Lower lobe of right lung (tissue), 2 donors: ENCODE measurements at regions not wholly inside any gene's neighbourhood (a gene's known extent, or its start where the extent isn't known, plus 50 kb on each side); places are given as distances from the start of the nearest gene placed in this dataset.

ENCODE experiments used
- ATAC-seq, 2 donors: fragments of 200-7000 bp; cut with Tn5 transposase; one replicate each; pipeline ENCODE4 v1.9.1; 2020 to 2022; ENCODE audit warnings: mild to moderate bottlenecking in 2 of 2, moderate library complexity in 2 of 2
- DNase-seq: peaks from one replicate; pipeline ENCODE4 v3.0.0-alpha.2; 2020
- H3K27ac ChIP-seq: fragments of 200-600 bp; one replicate; pipeline ENCODE4 v1.8.0; 2022
- H3K27me3 ChIP-seq: fragments of 200-600 bp; one replicate; pipeline ENCODE4 v1.8.0; 2022; ENCODE audit warnings: low read depth
- H3K36me3 ChIP-seq: fragments of 200-600 bp; one replicate; pipeline ENCODE4 v1.8.0; 2022; ENCODE audit warnings: mild to moderate bottlenecking
- H3K4me1 ChIP-seq: fragments of 200-600 bp; one replicate; pipeline ENCODE4 v1.8.0; 2022
- H3K4me3 ChIP-seq: fragments of 200-600 bp; one replicate; pipeline ENCODE4 v1.8.0; 2022; ENCODE audit warnings: mild to moderate bottlenecking
- H3K9me3 ChIP-seq: fragments of 200-600 bp; one replicate; pipeline ENCODE4 v1.8.0; 2022
- CTCF ChIP-seq: fragments of 200-600 bp; IDR thresholded peaks from one replicate; pipeline ENCODE4 v1.8.0; 2022; ENCODE audit warnings: antibody characterized with exemption, mild to moderate bottlenecking
- intact Hi-C: fragments of 100-400 bp; cut with DNase I; formaldehyde crosslinking; loops from one replicate; pipeline ENCODE4 v1.11.0; 2022
- donor health status: DM: no; HTN: yes; CAD: no; lungs with severe emphysema.

GRCh38 chr5:135227064-135228022 is 171.7 kb downstream of the MACROH2A1 start:
- H3K27me3 ChIP-seq: no peaks in the 10 kb centered on the region
- peaks cover 13% of the 10 kb centered on the region for H3K4me1 ChIP-seq
- H3K36me3 ChIP-seq: no peaks in the 10 kb centered on the region
- no peaks in the 10 kb centered on the region for H3K9me3 ChIP-seq
- intact Hi-C loops: no loop called here
- DNase-seq: no peak
- no peak overlapping the region for H3K4me3 ChIP-seq
- H3K27ac ChIP-seq: no peak overlapping the region
- TF ChIP-seq CTCF: no peak
- ATAC-seq: no peak

- DNase-seq: peak; percentile 43
- no peak for TF ChIP-seq CTCF
- no peak for ATAC-seq
- Histone ChIP-seq H3K4me3 (no peak overlapping the region), H3K36me3 (no peaks in the 10 kb centered on the region), H3K27ac (no peak overlapping the region), H3K4me1 (peaks cover 13% of the 10 kb centered on the region), H3K27me3 (no peaks in the 10 kb centered on the region), H3K9me3 (no peaks in the 10 kb centered on the region)
- intact Hi-C loops: no loop called here
These were observed 173.0 kb downstream of the MACROH2A1 start for GRCh38 chr5:135225856-135226560.

GRCh38 chr5:135223891-135224625 is 175.0 kb downstream of the MACROH2A1 start:
- intact Hi-C loops: no loop called here
- no peak for TF ChIP-seq CTCF
- no peaks in the 10 kb centered on the region for H3K9me3 ChIP-seq
- no peaks in the 10 kb centered on the region for H3K27me3 ChIP-seq
- peak; percentile 16 for DNase-seq
- H3K4me3 ChIP-seq: no peak overlapping the region
- ATAC-seq: no peak
- H3K4me1 ChIP-seq: no peaks in the 10 kb centered on the region
- no peaks in the 10 kb centered on the region for H3K36me3 ChIP-seq
- H3K27ac ChIP-seq: no peak overlapping the region

- Histone ChIP-seq H3K9me3 (no peaks in the 10 kb centered on the region), H3K4me1 (no peaks in the 10 kb centered on the region), H3K4me3 (no peak overlapping the region), H3K36me3 (no peaks in the 10 kb centered on the region), H3K27ac (no peak overlapping the region), H3K27me3 (no peaks in the 10 kb centered on the region)
- DNase-seq (no peak), ATAC-seq (no peak)
- intact Hi-C loops: no loop called here
- TF ChIP-seq CTCF: no peak
These were observed 175.6 kb downstream of the MACROH2A1 start for GRCh38 chr5:135223404-135223803.

- intact Hi-C loops: no loop called here
- DNase-seq (peak; percentile 3), ATAC-seq (no peak)
- Histone ChIP-seq H3K36me3 (no peaks in the 10 kb centered on the region), H3K27me3 (no peaks in the 10 kb centered on the region), H3K4me1 (no peaks in the 10 kb centered on the region), H3K27ac (no peak overlapping the region), H3K4me3 (no peak overlapping the region), H3K9me3 (no peaks in the 10 kb centered on the region)
- no peak for TF ChIP-seq CTCF
These were observed 176.3 kb downstream of the MACROH2A1 start for GRCh38 chr5:135222771-135223170.
